Osteoblast (primary cell): ENCODE measurements at regions not wholly inside any gene's neighbourhood (a gene's known extent, or its start where the extent isn't known, plus 50 kb on each side); places are given as distances from the start of the nearest gene placed in this dataset.
A peak's percentile ranks its signal among the peaks of the same experiment; 100 is the strongest.

ENCODE experiments used
- DNase-seq: peaks from one replicate; pipeline ENCODE4 v3.0.0; 2011; ENCODE audit warnings: low spot score, mixed read lengths; ENCODE audit not compliant: insufficient read length; ENCODE audit errors: missing footprints
- H2AFZ ChIP-seq: 2 replicates; pipeline ENCODE4 v1.6.0; 2011; ENCODE audit warnings: mild to moderate bottlenecking, low read length
- H3K27ac ChIP-seq: 2 replicates; pipeline ENCODE4 v1.5.1; 2011; ENCODE audit warnings: mild to moderate bottlenecking, low read depth, low read length, moderate library complexity
- H3K27me3 ChIP-seq: 2 replicates; pipeline ENCODE4 v1.6.0; 2012; ENCODE audit warnings: mild to moderate bottlenecking, control low read depth, inconsistent platforms, low read length, moderate library complexity; ENCODE audit not compliant: insufficient read depth
- H3K36me3 ChIP-seq: 2 replicates; pipeline ENCODE4 v1.5.1; 2011; ENCODE audit warnings: mild to moderate bottlenecking, low read length, control low read depth, moderate library complexity; ENCODE audit not compliant: insufficient read depth
- H3K4me1 ChIP-seq: 2 replicates; pipeline ENCODE4 v1.5.1; 2011; ENCODE audit warnings: mild to moderate bottlenecking, low read length, control low read depth, moderate library complexity; ENCODE audit not compliant: insufficient read depth
- H3K4me2 ChIP-seq: 2 replicates; pipeline ENCODE4 v1.6.0; 2011; ENCODE audit warnings: mild to moderate bottlenecking, low read length; ENCODE audit not compliant: insufficient read depth
- H3K4me3 ChIP-seq: fragments of 200-600 bp; sonication (generic); 3 replicates; pipeline ENCODE4 v1.5.1; 2012; ENCODE audit warnings: mild to moderate bottlenecking, low read length, inconsistent platforms; ENCODE audit not compliant: insufficient read depth
- H3K79me2 ChIP-seq: 2 replicates; pipeline ENCODE4 v1.6.0; 2012; ENCODE audit warnings: mild to moderate bottlenecking, low read length, control low read depth, inconsistent platforms; ENCODE audit not compliant: insufficient read depth
- H3K9me3 ChIP-seq: 2 replicates; pipeline ENCODE4 v1.5.1; 2011; ENCODE audit warnings: low read depth, low read length, control low read depth
- H4K20me1 ChIP-seq: 2 replicates; pipeline ENCODE4 v1.6.0; 2012; ENCODE audit warnings: mild to moderate bottlenecking, low read length, control low read depth; ENCODE audit not compliant: insufficient read depth
- CTCF ChIP-seq: IDR thresholded peaks from 2 replicates; pipeline ENCODE4 v1.5.1; 2011; ENCODE audit warnings: mild to moderate bottlenecking, low read depth, low read length, moderate library complexity; ENCODE audit errors: extremely low read depth

GRCh38 chr6:120498711-120499110 is 835.6 kb downstream of the TBC1D32 start:
- Histone ChIP-seq H2AFZ (no peak overlapping the region), H3K4me2 (no peak overlapping the region), H4K20me1 (no peaks in the 10 kb centered on the region), H3K27me3 (no peaks in the 10 kb centered on the region), H3K4me1 (no peaks in the 10 kb centered on the region), H3K79me2 (no peaks in the 10 kb centered on the region), H3K27ac (no peak overlapping the region), H3K4me3 (no peak overlapping the region), H3K9me3 (no peaks in the 10 kb centered on the region), H3K36me3 (no peaks in the 10 kb centered on the region)
- no peak for TF ChIP-seq CTCF
- peak; percentile 22 for DNase-seq

GRCh38 chr6:120496661-120497060 is 837.6 kb downstream of the TBC1D32 start:
- Histone ChIP-seq H3K4me3 (no peak overlapping the region), H3K4me1 (no peaks in the 10 kb centered on the region), H4K20me1 (no peaks in the 10 kb centered on the region), H3K27ac (no peak overlapping the region), H3K79me2 (no peaks in the 10 kb centered on the region), H3K9me3 (no peaks in the 10 kb centered on the region), H3K4me2 (no peak overlapping the region), H3K27me3 (no peaks in the 10 kb centered on the region), H2AFZ (no peak overlapping the region), H3K36me3 (no peaks in the 10 kb centered on the region)
- no peak for DNase-seq
- TF ChIP-seq CTCF, result no peak

GRCh38 chr6:120493505-120493904 is 840.8 kb downstream of the TBC1D32 start:
- no peak for TF ChIP-seq CTCF
- H3K4me3 ChIP-seq, result no peak overlapping the region
- no peak overlapping the region for H3K27ac ChIP-seq
- H4K20me1 ChIP-seq, result no peaks in the 10 kb centered on the region
- H3K27me3 ChIP-seq, result no peaks in the 10 kb centered on the region
- H3K36me3 ChIP-seq, result no peaks in the 10 kb centered on the region
- no peak overlapping the region for H3K4me2 ChIP-seq
- no peaks in the 10 kb centered on the region for H3K79me2 ChIP-seq
- no peak overlapping the region for H2AFZ ChIP-seq
- no peaks in the 10 kb centered on the region for H3K9me3 ChIP-seq
- no peak for DNase-seq
- no peaks in the 10 kb centered on the region for H3K4me1 ChIP-seq

GRCh38 chr6:120489941-120490340 is 844.3 kb downstream of the TBC1D32 start:
- no peak overlapping the region for H2AFZ ChIP-seq
- no peak overlapping the region for H3K27ac ChIP-seq
- DNase-seq, result no peak
- no peaks in the 10 kb centered on the region for H3K9me3 ChIP-seq
- no peak for TF ChIP-seq CTCF
- no peak overlapping the region for H3K4me2 ChIP-seq
- H4K20me1 ChIP-seq, result no peaks in the 10 kb centered on the region
- no peaks in the 10 kb centered on the region for H3K4me1 ChIP-seq
- no peaks in the 10 kb centered on the region for H3K27me3 ChIP-seq
- no peak overlapping the region for H3K4me3 ChIP-seq
- H3K36me3 ChIP-seq, result no peaks in the 10 kb centered on the region
- H3K79me2 ChIP-seq, result no peaks in the 10 kb centered on the region
